OCI-LY7 (cell line): ENCODE measurements at regions not wholly inside any gene's neighbourhood (a gene's known extent, or its start where the extent isn't known, plus 50 kb on each side); places are given as distances from the start of the nearest gene placed in this dataset.

ENCODE experiments used
- EZH2phosphoT487 ChIP-seq: fragments of 200-600 bp; sonication (generic); IDR thresholded peaks from 2 replicates; pipeline ENCODE4 v1.6.1; 2018; ENCODE audit warnings: low read depth, borderline replicate concordance, mild to moderate bottlenecking, mixed run types, antibody characterized with exemption, low read length, moderate library complexity, mixed read lengths
- TF ChIP-seq, protein P1 (sequence below): fragments of 200-600 bp; sonication (generic); conservative IDR thresholded peaks from 2 replicates; pipeline ENCODE4 v1.5.1; 2014; ENCODE audit warnings: mild to moderate bottlenecking, antibody characterized with exemption, low read length, moderate library complexity, mixed read lengths

DNA sequence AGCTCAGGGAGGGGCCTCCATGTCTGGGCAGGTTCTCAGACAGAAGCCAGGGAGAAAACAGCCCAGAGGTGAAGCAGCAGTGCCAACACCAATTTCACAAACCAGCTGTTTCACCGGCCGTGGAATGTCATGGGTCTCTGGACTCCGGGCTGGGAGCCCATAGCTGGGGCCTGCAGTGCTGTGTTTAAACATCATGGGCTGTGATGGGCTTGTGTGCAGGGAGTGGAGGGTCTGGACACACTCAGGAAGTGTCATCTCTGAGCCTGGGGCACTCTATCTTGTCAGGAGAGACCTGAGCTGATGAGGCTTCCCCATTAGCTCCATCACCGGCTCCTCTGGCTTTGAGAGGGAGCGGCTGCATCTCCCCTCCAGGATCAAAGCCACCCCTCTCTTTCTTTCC lies 173.6 kb upstream of the IGSF21 start:
- TF ChIP-seq, protein P1, sequence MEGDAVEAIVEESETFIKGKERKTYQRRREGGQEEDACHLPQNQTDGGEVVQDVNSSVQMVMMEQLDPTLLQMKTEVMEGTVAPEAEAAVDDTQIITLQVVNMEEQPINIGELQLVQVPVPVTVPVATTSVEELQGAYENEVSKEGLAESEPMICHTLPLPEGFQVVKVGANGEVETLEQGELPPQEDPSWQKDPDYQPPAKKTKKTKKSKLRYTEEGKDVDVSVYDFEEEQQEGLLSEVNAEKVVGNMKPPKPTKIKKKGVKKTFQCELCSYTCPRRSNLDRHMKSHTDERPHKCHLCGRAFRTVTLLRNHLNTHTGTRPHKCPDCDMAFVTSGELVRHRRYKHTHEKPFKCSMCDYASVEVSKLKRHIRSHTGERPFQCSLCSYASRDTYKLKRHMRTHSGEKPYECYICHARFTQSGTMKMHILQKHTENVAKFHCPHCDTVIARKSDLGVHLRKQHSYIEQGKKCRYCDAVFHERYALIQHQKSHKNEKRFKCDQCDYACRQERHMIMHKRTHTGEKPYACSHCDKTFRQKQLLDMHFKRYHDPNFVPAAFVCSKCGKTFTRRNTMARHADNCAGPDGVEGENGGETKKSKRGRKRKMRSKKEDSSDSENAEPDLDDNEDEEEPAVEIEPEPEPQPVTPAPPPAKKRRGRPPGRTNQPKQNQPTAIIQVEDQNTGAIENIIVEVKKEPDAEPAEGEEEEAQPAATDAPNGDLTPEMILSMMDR: no peak
- TF ChIP-seq EZH2phosphoT487: no peak
